ENCODE measurements at regions not wholly inside any gene's neighbourhood (a gene's known extent, or its start where the extent isn't known, plus 50 kb on each side); places are given as distances from the start of the nearest gene placed in this dataset.

GRCh38 chr3:22994781-22995180 lies 208.3 kb upstream of the UBE2E2 start:
- no peak for DNase-seq (ENCODE audit: low read depth)

GRCh38 chr3:22996920-22997571 lies 206.1 kb upstream of the UBE2E2 start:
- DNase-seq (ENCODE audit: low read depth), result peak; percentile 17

DNA sequence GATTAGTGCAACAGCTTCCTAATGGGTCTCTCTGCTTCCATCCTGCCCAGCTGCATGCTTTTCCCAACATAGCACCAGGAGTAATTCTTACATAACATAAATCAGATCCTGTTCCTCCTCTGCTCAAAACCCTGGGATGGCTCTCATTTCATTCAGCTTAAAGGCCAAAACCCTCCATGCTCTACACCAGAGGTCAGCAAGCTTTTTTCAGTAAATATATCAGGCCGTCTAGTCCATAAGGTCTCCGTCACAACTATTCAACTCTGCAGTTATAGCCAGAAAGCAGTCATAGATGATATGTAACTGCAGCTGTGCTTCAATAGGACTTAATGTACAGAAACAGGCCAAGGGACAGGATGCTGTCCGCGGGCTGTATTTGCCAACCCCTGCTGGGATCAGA lies 202.8 kb upstream of the UBE2E2 start:
- no peak for DNase-seq (ENCODE audit: low read depth)

DNA sequence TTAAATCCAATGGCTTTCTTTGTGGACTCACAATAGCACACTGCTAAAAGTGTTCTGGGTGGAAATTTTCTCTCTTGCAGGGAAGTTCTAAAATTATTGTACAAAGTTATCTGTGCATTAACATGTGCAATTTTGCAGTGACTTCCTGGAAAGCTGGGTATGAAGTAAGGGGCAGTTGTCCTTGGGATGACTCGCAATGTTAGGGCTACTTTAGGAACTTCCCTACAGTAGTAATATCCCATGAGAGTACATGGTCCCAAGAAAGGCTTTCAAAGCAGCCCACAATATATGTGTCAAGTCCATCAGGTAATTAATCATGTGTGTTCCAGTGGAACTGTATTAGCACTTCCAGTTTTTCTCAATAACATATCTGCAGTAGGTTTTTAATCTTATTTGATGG lies 201.0 kb upstream of the UBE2E2 start:
- no peak for DNase-seq (ENCODE audit: low read depth)

- DNase-seq (ENCODE audit: low read depth), result no peak
Measured at GRCh38 chr3:23002836-23003732, 200.0 kb upstream of the UBE2E2 start.

- no peak for DNase-seq (ENCODE audit: low read depth)
Measured at GRCh38 chr3:23003733-23004046, 199.4 kb upstream of the UBE2E2 start.

- DNase-seq (ENCODE audit: low read depth), result peak; percentile 78
Measured at GRCh38 chr3:23004971-23005370, 198.2 kb upstream of the UBE2E2 start.

DNA sequence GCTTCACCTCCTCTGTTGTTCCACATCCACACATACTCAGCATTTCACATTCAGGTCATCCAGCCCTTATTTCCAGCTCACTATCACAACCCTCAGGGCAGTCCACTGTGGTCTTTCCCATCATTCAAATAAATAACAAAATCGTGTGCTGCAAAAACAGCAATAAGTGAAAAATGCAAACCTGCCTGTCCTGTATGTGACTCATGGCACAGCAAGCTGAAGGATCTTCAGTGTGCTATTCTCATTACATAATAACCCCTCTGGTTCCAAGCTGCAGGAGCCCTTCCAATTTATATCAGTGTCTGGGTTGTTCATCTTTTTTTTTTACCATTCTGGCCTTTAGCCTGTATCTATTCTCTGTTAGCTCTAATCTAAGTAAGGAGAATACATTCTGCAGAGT lies 185.3 kb upstream of the UBE2E2 start:
- DNase-seq (ENCODE audit: low read depth), result peak; percentile 41

DNA sequence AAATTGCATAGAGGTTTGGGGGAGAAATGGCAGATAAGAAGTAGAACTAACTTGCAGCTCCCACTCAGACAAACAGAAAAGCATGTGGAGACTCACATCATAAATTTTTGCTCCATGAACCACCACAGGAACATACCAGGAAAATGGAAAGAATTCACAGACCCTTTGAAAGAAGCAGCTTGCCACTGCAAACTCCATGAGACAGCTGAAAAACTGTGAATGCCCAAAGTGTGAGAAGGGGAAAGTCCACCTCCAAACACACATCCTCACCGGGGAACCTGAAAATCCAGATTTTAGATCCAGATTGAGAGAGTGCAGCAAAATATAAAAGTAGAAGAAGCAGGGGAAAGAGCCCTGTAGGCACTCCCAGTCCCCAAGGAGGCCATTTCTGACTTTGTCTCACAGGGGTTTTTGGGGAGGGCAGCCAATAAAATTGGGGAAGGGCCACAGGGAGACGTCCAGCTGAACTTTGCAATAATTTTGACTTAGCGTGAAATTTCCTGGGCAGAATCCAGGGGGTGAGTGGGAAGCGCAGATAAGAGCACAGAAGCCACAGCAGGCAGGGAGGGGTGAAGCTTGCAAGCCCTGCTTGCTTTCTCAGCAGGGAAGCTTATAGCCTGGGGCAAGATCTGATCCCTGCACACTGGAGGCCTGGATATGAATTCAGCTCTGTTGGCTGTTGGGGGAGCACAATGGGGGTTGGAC lies 183.4 kb upstream of the UBE2E2 start:
- DNase-seq (ENCODE audit: low read depth), result no peak

DNA sequence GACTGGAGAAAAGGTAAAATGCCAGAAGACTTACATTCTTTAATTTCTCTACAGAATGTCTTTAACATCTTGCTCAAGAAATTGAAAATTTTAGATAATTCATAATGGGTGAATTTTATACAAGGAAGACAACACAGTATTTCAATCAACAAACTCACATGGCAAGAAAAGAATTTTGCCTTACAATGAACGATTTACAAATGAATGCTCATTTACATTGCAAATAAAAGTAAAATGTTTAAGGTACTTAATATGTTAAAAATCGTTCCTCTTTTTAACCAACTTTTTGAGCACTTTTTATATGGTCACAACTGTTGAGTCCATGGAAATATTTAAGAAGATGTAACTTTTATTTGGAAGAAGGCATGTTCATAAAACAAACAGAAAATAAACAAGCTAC lies 174.8 kb upstream of the UBE2E2 start:
- no peak for DNase-seq (ENCODE audit: low read depth)

DNA sequence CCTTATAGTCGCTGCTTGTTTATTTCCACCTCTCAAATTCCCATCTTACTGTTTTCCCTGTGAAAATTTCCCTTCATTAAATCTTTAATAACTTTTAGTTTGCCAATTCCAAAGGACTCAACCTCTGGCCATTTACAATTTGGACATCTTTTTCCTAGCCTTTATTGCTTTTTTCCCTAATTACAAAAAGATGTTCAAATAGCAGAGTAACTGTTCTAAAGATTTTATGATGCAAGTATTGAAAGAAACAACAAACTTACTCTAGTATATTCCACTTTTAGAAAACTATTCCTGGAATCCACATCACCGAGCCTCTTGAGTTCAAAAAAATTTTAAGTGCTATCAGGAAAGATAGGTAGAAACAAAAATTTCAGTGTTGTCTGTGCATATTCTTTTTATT lies 174.1 kb upstream of the UBE2E2 start:
- DNase-seq (ENCODE audit: low read depth), result no peak

DNA sequence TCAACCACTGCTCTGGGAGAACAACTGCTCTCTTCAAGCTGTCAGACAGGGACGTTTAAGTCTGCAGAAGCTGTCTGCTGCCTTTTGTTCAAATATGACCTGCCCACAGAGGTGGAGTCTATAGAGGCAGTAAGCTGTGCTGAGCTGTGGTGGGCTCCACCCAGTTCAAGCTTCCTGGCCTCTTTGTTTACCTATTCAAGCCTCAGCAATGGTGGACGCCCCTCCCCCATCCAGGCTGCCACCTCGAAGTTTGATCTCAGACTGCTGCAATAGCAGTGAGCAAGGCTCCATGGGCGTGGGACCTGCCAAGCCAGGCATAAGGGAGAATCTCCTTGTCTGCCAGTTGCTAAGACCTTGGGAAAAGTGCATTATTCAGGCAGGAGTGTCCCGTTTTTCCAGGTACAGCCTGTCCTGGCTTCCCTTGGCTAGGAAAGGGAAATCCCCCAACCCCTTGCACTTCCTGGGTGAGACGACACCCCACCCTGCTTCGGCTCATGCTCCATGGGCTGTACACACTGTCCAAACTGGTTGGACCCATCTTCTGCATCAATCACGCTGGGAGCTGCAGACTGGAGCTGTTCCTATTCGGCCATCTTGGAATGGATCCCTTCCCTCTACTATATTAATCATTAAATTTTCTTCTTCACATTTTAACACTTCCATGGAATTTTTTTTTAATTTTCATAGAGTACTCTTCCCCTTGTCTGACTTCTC lies 167.0 kb upstream of the UBE2E2 start:
- no peak for DNase-seq (ENCODE audit: low read depth)

DNA sequence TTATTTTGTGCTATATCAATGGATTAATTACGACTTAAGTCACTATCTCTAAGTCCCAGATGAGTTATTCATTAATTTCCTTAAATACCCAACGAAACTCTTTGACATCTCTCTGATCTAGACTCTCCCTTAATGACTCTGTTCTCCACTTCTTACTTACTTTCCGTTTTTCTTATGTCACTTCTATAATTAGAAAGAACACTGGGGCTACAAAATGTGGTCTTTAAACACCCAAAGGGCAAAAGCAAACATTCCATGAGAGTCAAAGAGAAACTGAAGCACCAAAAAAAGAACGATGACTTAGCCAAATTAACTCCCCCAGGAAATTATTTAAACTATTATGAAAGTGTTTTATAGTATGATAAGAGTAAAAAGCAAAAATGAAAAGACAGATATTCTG lies 166.4 kb upstream of the UBE2E2 start:
- no peak for DNase-seq (ENCODE audit: low read depth)

DNA sequence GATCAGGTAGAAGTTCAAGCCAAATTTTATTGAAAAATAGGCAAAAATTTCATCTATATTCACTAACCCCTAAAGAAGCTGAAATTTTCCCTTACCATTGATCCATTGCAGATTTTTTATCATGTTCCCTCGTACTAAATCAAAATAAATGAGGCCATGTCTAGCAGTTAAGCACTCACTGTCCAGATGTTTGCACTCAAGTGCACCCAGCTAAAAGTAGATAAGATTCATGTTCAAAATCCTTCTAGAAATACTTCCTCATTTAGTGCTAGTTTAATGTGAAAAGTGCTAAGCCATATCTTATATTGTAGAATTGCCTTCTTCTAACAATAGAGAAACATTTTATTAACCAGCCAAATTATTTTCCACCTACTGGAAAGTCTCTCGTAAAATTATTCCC lies 164.7 kb upstream of the UBE2E2 start:
- DNase-seq (ENCODE audit: low read depth), result no peak

GRCh38 chr3:23041918-23042696 lies 161.0 kb upstream of the UBE2E2 start:
- no peak for DNase-seq (ENCODE audit: low read depth)

GRCh38 chr3:23044463-23044862 lies 158.7 kb upstream of the UBE2E2 start:
- no peak for DNase-seq (ENCODE audit: low read depth)

DNA sequence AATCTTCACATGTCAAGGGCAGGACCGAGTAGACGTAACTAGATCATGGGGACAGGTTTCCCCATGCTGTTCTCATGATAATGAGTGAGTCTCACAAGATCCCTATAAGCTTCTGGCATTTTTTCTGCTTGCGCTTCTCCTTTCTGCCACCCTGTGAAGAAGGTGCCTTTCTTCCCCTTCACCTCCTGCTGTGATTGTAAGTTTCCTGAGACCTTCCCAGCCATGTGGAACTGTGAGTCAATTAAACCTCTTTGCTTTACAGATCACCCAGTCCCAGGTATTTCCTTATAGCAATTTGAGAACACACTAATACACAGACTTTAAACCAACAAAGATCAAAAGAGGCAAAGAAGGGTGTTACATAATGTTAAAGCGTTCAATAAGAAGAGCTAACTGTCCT lies 156.6 kb upstream of the UBE2E2 start:
- DNase-seq (ENCODE audit: low read depth), result no peak

- no peak for DNase-seq (ENCODE audit: low read depth)
Measured at GRCh38 chr3:23051240-23052140, 151.6 kb upstream of the UBE2E2 start.

DNA sequence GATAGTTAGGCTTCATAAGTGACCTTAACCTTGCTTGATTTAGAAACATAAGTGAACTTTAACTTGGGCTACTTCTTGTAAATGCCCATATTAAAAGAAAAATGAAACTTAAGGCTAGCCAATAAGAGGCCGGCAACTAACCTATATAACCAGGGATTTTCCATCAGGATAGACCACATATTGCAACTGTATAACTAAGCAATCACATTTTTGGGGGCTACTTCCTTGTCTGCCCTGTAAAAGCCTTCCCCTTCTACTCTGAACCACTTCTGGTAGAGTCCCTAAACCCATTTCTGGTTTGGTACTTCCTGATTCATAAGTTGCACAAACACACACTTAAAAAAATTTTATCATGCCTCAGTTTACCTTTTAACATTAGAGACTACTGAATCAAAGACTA lies 150.9 kb upstream of the UBE2E2 start:
- no peak for DNase-seq (ENCODE audit: low read depth)

GRCh38 chr3:23052620-23053019 lies 150.5 kb upstream of the UBE2E2 start:
- DNase-seq (ENCODE audit: low read depth), result peak; percentile 10

Data from amniotic epithelial cell (primary cell).